Right lobe of liver (tissue), 6 donors: ENCODE measurements at regions not wholly inside any gene's neighbourhood (a gene's known extent, or its start where the extent isn't known, plus 50 kb on each side); places are given as distances from the start of the nearest gene placed in this dataset.

ENCODE experiments used
- ATAC-seq, 4 donors: fragments of 200-7000 bp; cut with Tn5 transposase; one replicate each; pipeline ENCODE4 v1.9.1; 2020; ENCODE audit warnings: mild to moderate bottlenecking in 4 of 4, moderate library complexity in 4 of 4
- DNase-seq, 3 donors: peaks; one replicate each; pipeline ENCODE4 v3.0.0-alpha.2; 2020
- H3K27ac ChIP-seq, 3 donors: fragments of 200-600 bp; one replicate each; pipeline ENCODE4 v1.8.0; 2022
- H3K27me3 ChIP-seq, 2 donors: fragments of 200-600 bp; one replicate each; pipeline ENCODE4 v1.8.0; 2022
- H3K36me3 ChIP-seq, 4 donors: fragments of 200-600 bp; sonication (generic) in 1 of 4; one replicate each; pipeline versions ENCODE4 v1.5.1 to v1.8.0; 2017 to 2022; ENCODE audit warnings: control low read depth in 1 of 4
- H3K4me1 ChIP-seq, 4 donors: fragments of 200-600 bp; sonication (generic) in 1 of 4; one replicate each; pipeline versions ENCODE4 v1.5.1 to v1.8.0; 2017 to 2022; ENCODE audit warnings: control low read depth in 1 of 4
- H3K4me3 ChIP-seq, 3 donors: fragments of 200-600 bp; one replicate each; pipeline ENCODE4 v1.8.0; 2022
- H3K9me3 ChIP-seq, 4 donors: fragments of 200-600 bp; sonication (generic) in 1 of 4; one replicate each; pipeline versions ENCODE4 v1.5.1 to v1.8.0; 2017 to 2022; ENCODE audit warnings: control low read depth in 1 of 4
- POLR2A ChIP-seq: fragments of 450-650 bp; IDR thresholded peaks from one replicate; pipeline ENCODE4 v1.6.1; 2017; ENCODE audit warnings: antibody characterized with exemption, mild to moderate bottlenecking
- WGBS: methylation state at CpG from one replicate; pipeline ENCODE4 v1.1.6; 2018; ENCODE audit warnings: low coverage, low lambda C conversion rate; ENCODE audit not compliant: insufficient coverage; ENCODE audit errors: missing lambda C conversion rate; 5-methylcytosine and 5-hydroxymethylcytosine counted together
- intact Hi-C, 2 donors: fragments of 100-400 bp; cut with DNase I; formaldehyde crosslinking; loops; one replicate each; pipeline versions ENCODE4 v1.11.2 to v1.14.1; 2022
- TF ChIP-seq, protein P1 (sequence below), 4 donors: fragments of 200-600 bp in 3 of 4; fragments of 450-650 bp in 1 of 4; IDR thresholded peaks; one replicate each; pipeline versions ENCODE4 v1.5.1 to v1.8.0; 2016 to 2022; ENCODE audit warnings: antibody characterized with exemption in 4 of 4, mild to moderate bottlenecking in 2 of 4
- donor health status: DM: no; HTN: yes; CAD: no.
- donor health status: DM: no; HTN: no; CAD: no.
- donor health status: DM: no; HTN: no; CAD: no.
- donor health status: DM: no; HTN: yes; CAD: no.
- donor health status: DM: no; HTN: yes; CAD: no.

DNA sequence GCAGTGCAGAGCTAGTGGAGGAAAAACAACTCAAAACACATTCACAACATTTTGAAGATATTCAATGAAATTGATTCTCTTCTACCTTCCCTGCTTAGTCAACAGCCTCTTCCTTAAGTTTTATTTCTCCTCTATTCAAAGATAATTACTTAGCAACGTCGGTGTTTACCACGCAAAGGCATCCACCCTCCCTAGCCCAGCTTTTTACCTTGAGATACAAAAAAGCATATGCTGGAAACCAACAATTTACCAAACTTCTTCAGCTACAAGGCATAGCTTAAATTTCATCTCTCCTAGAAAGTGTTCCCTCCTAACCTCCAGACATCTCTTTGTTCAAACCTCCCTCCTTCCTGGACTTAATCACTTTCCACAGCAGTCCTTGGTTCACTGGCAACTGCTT is 102.8 kb upstream of the SOD1 start:
- no peak for ATAC-seq
- H3K9me3 ChIP-seq = no peaks in the 10 kb centered on the region
- no peak for TF ChIP-seq POLR2A
- TF ChIP-seq, protein P1, sequence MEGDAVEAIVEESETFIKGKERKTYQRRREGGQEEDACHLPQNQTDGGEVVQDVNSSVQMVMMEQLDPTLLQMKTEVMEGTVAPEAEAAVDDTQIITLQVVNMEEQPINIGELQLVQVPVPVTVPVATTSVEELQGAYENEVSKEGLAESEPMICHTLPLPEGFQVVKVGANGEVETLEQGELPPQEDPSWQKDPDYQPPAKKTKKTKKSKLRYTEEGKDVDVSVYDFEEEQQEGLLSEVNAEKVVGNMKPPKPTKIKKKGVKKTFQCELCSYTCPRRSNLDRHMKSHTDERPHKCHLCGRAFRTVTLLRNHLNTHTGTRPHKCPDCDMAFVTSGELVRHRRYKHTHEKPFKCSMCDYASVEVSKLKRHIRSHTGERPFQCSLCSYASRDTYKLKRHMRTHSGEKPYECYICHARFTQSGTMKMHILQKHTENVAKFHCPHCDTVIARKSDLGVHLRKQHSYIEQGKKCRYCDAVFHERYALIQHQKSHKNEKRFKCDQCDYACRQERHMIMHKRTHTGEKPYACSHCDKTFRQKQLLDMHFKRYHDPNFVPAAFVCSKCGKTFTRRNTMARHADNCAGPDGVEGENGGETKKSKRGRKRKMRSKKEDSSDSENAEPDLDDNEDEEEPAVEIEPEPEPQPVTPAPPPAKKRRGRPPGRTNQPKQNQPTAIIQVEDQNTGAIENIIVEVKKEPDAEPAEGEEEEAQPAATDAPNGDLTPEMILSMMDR (IDR thresholded peaks at IDR 0.05) = no peak
- DNase-seq = no peak
- intact Hi-C loops = no loop called here
- no peak overlapping the region for H3K27ac ChIP-seq
- no peaks in the 10 kb centered on the region for H3K36me3 ChIP-seq
- H3K4me3 ChIP-seq = no peak overlapping the region
- WGBS = 79% methylated on average over 3 of the region's 3 CpGs
- no peaks in the 10 kb centered on the region for H3K4me1 ChIP-seq
- no peaks in the 10 kb centered on the region for H3K27me3 ChIP-seq

DNA sequence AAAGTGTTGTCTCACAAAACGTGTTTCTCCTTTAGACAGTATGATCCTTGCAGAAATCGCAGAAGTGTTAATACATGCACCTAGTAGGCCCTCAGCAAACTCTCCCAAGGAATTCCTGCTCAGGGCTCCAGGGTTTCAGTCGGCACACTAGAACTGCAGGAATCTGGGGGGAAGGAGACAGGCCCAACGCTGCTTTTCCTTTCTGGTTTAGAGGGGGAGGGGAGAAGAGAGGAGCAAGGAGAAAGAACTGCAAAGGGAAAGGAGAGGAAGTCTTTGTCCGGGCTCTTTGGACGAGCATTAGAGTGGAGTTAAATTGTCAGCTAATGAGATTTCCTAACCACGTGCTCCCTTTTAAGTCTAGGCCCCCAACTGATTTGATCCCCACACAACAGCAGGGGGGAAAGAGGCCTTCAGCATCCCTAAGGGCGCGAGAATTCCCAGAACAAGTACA is 103.7 kb upstream of the SOD1 start:
- 75% methylated on average over 4 of the region's 9 CpGs for WGBS
- H3K27me3 ChIP-seq = no peaks in the 10 kb centered on the region
- no peak for DNase-seq
- TF ChIP-seq, protein P1 (IDR thresholded peaks at IDR 0.05) = no peak
- TF ChIP-seq POLR2A = no peak
- H3K4me3 ChIP-seq = no peak overlapping the region
- H3K36me3 ChIP-seq = no peaks in the 10 kb centered on the region
- H3K27ac ChIP-seq = no peak overlapping the region
- ATAC-seq = no peak
- H3K4me1 ChIP-seq = no peaks in the 10 kb centered on the region
- H3K9me3 ChIP-seq = no peaks in the 10 kb centered on the region
- intact Hi-C loops = no loop called here

DNA sequence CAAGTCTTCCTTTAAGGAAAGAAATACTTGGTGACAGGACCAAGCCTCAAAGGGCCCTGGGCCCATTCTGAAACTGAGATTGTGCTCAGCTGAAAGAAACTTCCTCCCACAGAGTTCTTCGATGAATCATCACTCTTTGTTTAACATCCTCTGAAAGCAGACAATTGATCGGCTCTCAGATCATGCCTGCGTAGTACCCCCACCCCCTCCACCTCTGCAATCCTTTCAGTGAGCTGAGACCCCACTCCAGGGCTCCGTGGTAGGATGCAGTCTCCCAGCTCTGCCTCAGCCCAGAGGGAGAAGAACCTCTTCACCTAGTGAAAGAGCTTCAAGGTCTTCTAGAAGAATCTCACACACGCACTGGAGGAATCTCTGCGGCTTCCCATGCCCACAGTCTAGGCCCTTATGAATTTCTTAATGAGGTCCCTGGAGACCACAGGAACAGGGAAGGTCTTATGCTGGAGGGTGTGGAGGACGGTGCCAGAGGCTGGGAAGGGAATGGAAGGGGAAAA is 104.9 kb upstream of the SOD1 start:
- ATAC-seq (peak in 1 of 4 donors; percentile 36), DNase-seq (no peak)
- intact Hi-C loops = no loop called here
- Histone ChIP-seq H3K9me3 (no peaks in the 10 kb centered on the region), H3K4me1 (no peaks in the 10 kb centered on the region), H3K4me3 (no peak overlapping the region), H3K27ac (no peak overlapping the region), H3K36me3 (no peaks in the 10 kb centered on the region), H3K27me3 (no peaks in the 10 kb centered on the region)
- 58% methylated on average over 6 of the region's 7 CpGs for WGBS
- TF ChIP-seq, protein P1 (IDR thresholded peaks at IDR 0.05) = no peak
- TF ChIP-seq POLR2A = no peak

DNA sequence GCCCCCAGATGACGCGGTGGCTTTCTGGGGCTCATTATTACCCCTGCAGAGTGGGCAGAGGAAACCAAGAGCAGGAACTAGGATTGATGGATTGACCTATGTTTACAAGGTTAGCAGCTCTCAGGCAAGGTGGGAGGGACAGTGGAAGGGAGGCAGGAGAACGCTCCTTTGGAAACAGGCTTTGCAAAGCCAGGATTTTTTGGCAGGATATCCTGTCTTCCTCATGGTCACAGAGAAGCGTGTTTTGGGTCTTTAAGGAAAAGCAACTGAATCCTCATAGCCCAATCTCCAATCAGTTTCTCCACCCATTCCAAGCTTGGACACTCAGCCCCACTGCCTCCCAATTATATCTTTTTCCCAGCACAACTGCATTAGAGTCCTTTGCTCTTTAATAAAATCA is 105.6 kb upstream of the SOD1 start:
- DNase-seq (no peak), ATAC-seq (no peak)
- Histone ChIP-seq H3K36me3 (no peaks in the 10 kb centered on the region), H3K27ac (no peak overlapping the region), H3K27me3 (no peaks in the 10 kb centered on the region), H3K9me3 (no peaks in the 10 kb centered on the region), H3K4me3 (no peak overlapping the region), H3K4me1 (no peaks in the 10 kb centered on the region)
- 62% methylated on average over 3 of the region's 4 CpGs for WGBS
- no peak for TF ChIP-seq POLR2A
- TF ChIP-seq, protein P1 (IDR thresholded peaks at IDR 0.05) = no peak
- intact Hi-C loops = no loop called here

DNA sequence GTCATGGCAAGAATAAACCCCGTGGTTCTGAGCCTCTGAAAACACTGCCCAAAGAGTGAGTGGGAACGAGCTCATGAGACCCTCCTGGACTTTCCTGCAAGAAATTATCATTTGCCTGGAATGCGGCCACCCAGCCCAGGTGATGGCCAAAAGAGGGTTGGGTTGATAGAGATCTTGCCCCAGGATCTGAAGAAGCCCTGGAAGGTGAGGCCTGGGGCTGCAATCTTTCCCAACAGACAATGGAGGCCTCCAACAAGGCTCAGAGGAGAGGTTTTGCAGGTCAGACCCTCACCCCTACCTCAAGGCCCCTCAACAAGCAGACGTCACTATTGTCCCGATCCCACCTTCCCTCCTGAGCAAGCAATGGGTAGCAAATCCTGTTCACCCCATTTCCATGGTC is 106.0 kb upstream of the SOD1 start:
- H3K9me3 ChIP-seq = no peaks in the 10 kb centered on the region
- no peak overlapping the region for H3K4me3 ChIP-seq
- no peaks in the 10 kb centered on the region for H3K27me3 ChIP-seq
- H3K27ac ChIP-seq = no peak overlapping the region
- WGBS = 61% methylated on average over 3 of the region's 5 CpGs
- intact Hi-C loops = no loop called here
- no peak for ATAC-seq
- no peak for DNase-seq
- H3K4me1 ChIP-seq = no peaks in the 10 kb centered on the region
- no peaks in the 10 kb centered on the region for H3K36me3 ChIP-seq
- TF ChIP-seq, protein P1 (IDR thresholded peaks at IDR 0.05) = no peak
- no peak for TF ChIP-seq POLR2A
